ENCODE measurements at regions not wholly inside any gene's neighbourhood (a gene's known extent, or its start where the extent isn't known, plus 50 kb on each side); places are given as distances from the start of the nearest gene placed in this dataset.

- peak; percentile 97 for TF ChIP-seq DEAF1 (CRISPR knock-in tag; IDR thresholded peaks at IDR 0.05)
- peak; percentile 15; the same call in 1 of the 2 replicates for TF ChIP-seq CREM (IDR thresholded peaks at IDR 0.05; ENCODE audit: low read depth)
- TF ChIP-seq ZNF24 (IDR thresholded peaks at IDR 0.05): peak; percentile 32; the same call in 1 of the 2 replicates
- no peak for TF ChIP-seq HBP1 (CRISPR knock-in tag; IDR thresholded peaks at IDR 0.05)
- no peak for TF ChIP-seq FOXP4 (CRISPR knock-in tag; IDR thresholded peaks at IDR 0.05; ENCODE audit: borderline replicate concordance)
- TF ChIP-seq ZNF174 (CRISPR knock-in tag; IDR thresholded peaks at IDR 0.05): no peak
- TF ChIP-seq ZNF311 (CRISPR knock-in tag; IDR thresholded peaks at IDR 0.05): no peak
- TF ChIP-seq TOE1 (IDR thresholded peaks at IDR 0.05; ENCODE audit: borderline replicate concordance): no peak
- no peak for TF ChIP-seq TOE1 (CRISPR knock-in tag; IDR thresholded peaks at IDR 0.05; ENCODE audit: borderline replicate concordance, low read depth)
- 0 out of 4 replicates have a peak, but pooled peaks of 1 of the 2 experiments have one; percentile 31 for TF ChIP-seq TEAD1 (CRISPR knock-in tag; IDR thresholded peaks at IDR 0.05)
- TF ChIP-seq CGGBP1 (CRISPR knock-in tag; IDR thresholded peaks at IDR 0.05): no peak
- peak; percentile 82; the same call in 1 of the 2 replicates for TF ChIP-seq STAG1 (CRISPR knock-in tag; IDR thresholded peaks at IDR 0.05; ENCODE audit: borderline replicate concordance)
- no peak for TF ChIP-seq CEBPB (tag; IDR thresholded peaks at IDR 0.05)
- no peak for TF ChIP-seq MAFK (IDR thresholded peaks at IDR 0.05; ENCODE audit: low read length)
- TF ChIP-seq ZNF143 (CRISPR knock-in tag; IDR thresholded peaks at IDR 0.05): no peak
- TF ChIP-seq HNRNPK (IDR thresholded peaks at IDR 0.05; ENCODE audit: low read depth, low read length, poor library complexity, severe bottlenecking): no peak
- TF ChIP-seq CBFA2T3 (IDR thresholded peaks at IDR 0.05): no peak
- no peak for TF ChIP-seq CREB1 (IDR thresholded peaks at IDR 0.05)
- TF ChIP-seq CREB1 (CRISPR knock-in tag; IDR thresholded peaks at IDR 0.05): no peak
- TF ChIP-seq SAP30 (IDR thresholded peaks at IDR 0.05; ENCODE audit: borderline replicate concordance, insufficient read depth, low read depth, low read length, poor library complexity, severe bottlenecking): no peak
- no peak for TF ChIP-seq MITF (IDR thresholded peaks at IDR 0.05)
Observed at GRCh38 chr12:56839915-56840325, 76.8 kb downstream of the HSD17B6 start (continued).
